ENCODE measurements at regions not wholly inside any gene's neighbourhood (a gene's known extent, or its start where the extent isn't known, plus 50 kb on each side); places are given as distances from the start of the nearest gene placed in this dataset.

- no peak overlapping the region for H3K27ac ChIP-seq
- TF ChIP-seq CTCF (IDR thresholded peaks at IDR 0.05), result no peak
These were observed 279.0 kb upstream of the IRX5 start for GRCh38 chr16:54651440-54652195.

- no peak overlapping the region for H3K27ac ChIP-seq
- no peak for TF ChIP-seq ZFX (IDR thresholded peaks at IDR 0.05; ENCODE audit: borderline replicate concordance)
- TF ChIP-seq CTCF (IDR thresholded peaks at IDR 0.05), result no peak
These were observed 280.8 kb upstream of the IRX5 start for GRCh38 chr16:54649876-54650275.

- TF ChIP-seq ZFX (IDR thresholded peaks at IDR 0.05; ENCODE audit: borderline replicate concordance) (no peak), CTCF (IDR thresholded peaks at IDR 0.05) (no peak)
- no peak overlapping the region for H3K27ac ChIP-seq
These were observed 282.1 kb upstream of the IRX5 start for GRCh38 chr16:54648575-54648974.

GRCh38 chr16:54647725-54648221 is 282.9 kb upstream of the IRX5 start:
- TF ChIP-seq CTCF (IDR thresholded peaks at IDR 0.05) (no peak), ZFX (IDR thresholded peaks at IDR 0.05; ENCODE audit: borderline replicate concordance) (no peak)
- H3K27ac ChIP-seq, result no peak overlapping the region

- H3K27ac ChIP-seq, result no peak overlapping the region
- TF ChIP-seq ZFX (IDR thresholded peaks at IDR 0.05; ENCODE audit: borderline replicate concordance) (no peak), CTCF (IDR thresholded peaks at IDR 0.05) (no peak)
These were observed 283.4 kb upstream of the IRX5 start for GRCh38 chr16:54647216-54647615.

GRCh38 chr16:54645345-54645744 is 285.3 kb upstream of the IRX5 start:
- TF ChIP-seq ZFX (IDR thresholded peaks at IDR 0.05; ENCODE audit: borderline replicate concordance) (no peak), CTCF (IDR thresholded peaks at IDR 0.05) (no peak)
- peak overlapping the region; percentile 68 for H3K27ac ChIP-seq

- TF ChIP-seq CTCF (IDR thresholded peaks at IDR 0.05) (no peak), ZFX (IDR thresholded peaks at IDR 0.05; ENCODE audit: borderline replicate concordance) (no peak)
- H3K27ac ChIP-seq, result no peak overlapping the region
These were observed 294.4 kb upstream of the IRX5 start for GRCh38 chr16:54636221-54636793.
